K562 (cell line): ENCODE measurements at regions not wholly inside any gene's neighbourhood (a gene's known extent, or its start where the extent isn't known, plus 50 kb on each side); places are given as distances from the start of the nearest gene placed in this dataset.

ENCODE experiments used
- ATAC-seq: fragments of 200-7000 bp; cut with Tn5 transposase; 3 replicates; pipeline ENCODE4 v1.9.1; 2020; ENCODE audit warnings: moderate library complexity
- BruUV-seq: library from RNA; stranded (reverse); fragments of 400-500 nt; replicated peaks from 2 replicates; lab custom pipeline; 2021; lab: Mats Ljungman, UMichigan
- CTCF ChIA-PET: fragments of 300-600 bp; formaldehyde crosslinking; extraction: SDS; loops from one replicate; lab custom pipeline; 2021; ENCODE audit warnings: low intra/inter-chr PET ratio; lab: Yijun Ruan, JAX
- POLR2A ChIA-PET: fragments of 300-600, 350-650 bp; sonication (Branson Sonifier 250); formaldehyde crosslinking; extraction: SDS; loops from one replicate; lab custom pipeline; 2021; ENCODE audit warnings: antibody characterized with exemption, inconsistent platforms; lab: Yijun Ruan, JAX
- DNase-seq, 4 experiments: peaks; one replicate each; pipeline versions ENCODE4 v3.0.0 to v3.0.0-alpha.2; 2011 to 2018; ENCODE audit warnings: low spot score in 3 of 4, mixed read lengths in 3 of 4; ENCODE audit errors: extremely low read depth in 1 of 4
- FAIRE-seq: peaks from 2 replicates; lab custom pipeline; 2011; peaks lifted over from hg19 to GRCh38; lab: Jason Lieb, UNC
- H2AFZ ChIP-seq: 2 replicates; pipeline ENCODE4 v1.6.0; 2011; ENCODE audit warnings: low read depth, low read length, control low read depth, inconsistent platforms
- H3K27ac ChIP-seq: fragments of 200-600 bp; 3 replicates; pipeline ENCODE4 v1.8.0; 2011; ENCODE audit warnings: low read depth, mild to moderate bottlenecking, control low read depth, inconsistent platforms, low read length, moderate library complexity, mixed read lengths; ENCODE audit errors: extremely low read depth
- H3K27me3 ChIP-seq, 2 experiments: fragments of 300-600 bp in 1 of 2; 2 replicates in 1 of 2; 3 replicates in 1 of 2; pipeline versions ENCODE4 v1.6.0 to v1.8.0; 2011; ENCODE audit warnings: inconsistent platforms in 2 of 2, low read length in 2 of 2, mild to moderate bottlenecking in 1 of 2, mixed read lengths in 1 of 2, moderate library complexity in 1 of 2; ENCODE audit not compliant: control insufficient read depth in 2 of 2, insufficient read depth in 2 of 2
- H3K36me3 ChIP-seq: fragments of 300-600 bp; 3 replicates; pipeline ENCODE4 v1.8.0; 2011; ENCODE audit warnings: mild to moderate bottlenecking, low read length, inconsistent platforms; ENCODE audit not compliant: control insufficient read depth, insufficient read depth
- H3K4me1 ChIP-seq, 2 experiments: fragments of 200-600 bp in 1 of 2; replicated peaks in 1 of 2; 2 replicates in 1 of 2; 3 replicates in 1 of 2; pipeline versions ENCODE4 v1.5.1 to v1.8.0; 2011; ENCODE audit warnings: inconsistent platforms in 2 of 2, low read length in 2 of 2, mild to moderate bottlenecking in 1 of 2, mixed read lengths in 1 of 2, moderate library complexity in 1 of 2; ENCODE audit not compliant: control insufficient read depth in 2 of 2, insufficient read depth in 2 of 2
- H3K4me2 ChIP-seq: 2 replicates; pipeline ENCODE4 v1.6.1; 2011; ENCODE audit warnings: low read length, control low read depth, inconsistent platforms, mixed read lengths; ENCODE audit not compliant: insufficient read depth
- H3K4me3 ChIP-seq: fragments of 200-600 bp; sonication (generic), shearing (Covaris generic); 2 replicates; pipeline ENCODE4 v1.5.1; 2016; ENCODE audit warnings: control low read depth, inconsistent platforms
- H3K79me2 ChIP-seq: fragments of 200-600 bp; 3 replicates; pipeline ENCODE4 v1.8.0; 2011; ENCODE audit warnings: low read length, inconsistent platforms; ENCODE audit not compliant: control insufficient read depth, insufficient read depth
- H3K9ac ChIP-seq, 2 experiments: 2 replicates each; pipeline versions ENCODE4 v1.6.0 to v1.6.1; 2011; ENCODE audit warnings: low read depth in 2 of 2, low read length in 2 of 2, control low read depth in 1 of 2, inconsistent platforms in 1 of 2, mild to moderate bottlenecking in 1 of 2, mixed read lengths in 1 of 2; ENCODE audit not compliant: insufficient read depth in 1 of 2
- H3K9me1 ChIP-seq: one replicate; pipeline ENCODE4 v1.6.0; 2011; ENCODE audit warnings: inconsistent platforms, mild to moderate bottlenecking, low read length, moderate library complexity; ENCODE audit not compliant: control insufficient read depth, insufficient read depth
- H3K9me3 ChIP-seq: replicated peaks from 2 replicates; pipeline ENCODE4 v1.5.1; 2011; ENCODE audit warnings: low read depth, low read length, inconsistent platforms; ENCODE audit not compliant: control insufficient read depth, insufficient read depth
- H4K20me1 ChIP-seq: replicated peaks from 2 replicates; pipeline ENCODE4 v1.6.1; 2011; ENCODE audit warnings: low read length, inconsistent platforms, mixed read lengths; ENCODE audit not compliant: control insufficient read depth, insufficient read depth
- CBX1 ChIP-seq: sonication (generic); IDR thresholded peaks from 2 replicates; pipeline ENCODE4 v1.6.1; 2016; ENCODE audit warnings: antibody characterized with exemption, low read depth, mild to moderate bottlenecking
- CBX8 ChIP-seq: fragments of 200-600 bp; sonication (generic); IDR thresholded peaks from 2 replicates; pipeline ENCODE4 v1.6.1; 2012; ENCODE audit warnings: borderline replicate concordance, mixed run types, low read depth, mild to moderate bottlenecking, moderate library complexity, mixed read lengths, low read length, control low read depth, inconsistent platforms; ENCODE audit not compliant: poor library complexity, severe bottlenecking; ENCODE audit errors: extremely low read depth
- CREB1 ChIP-seq, 2 experiments: sonication (generic) in 1 of 2; formaldehyde crosslinking in 1 of 2; IDR thresholded peaks; 2 replicates each; pipeline versions ENCODE4 v1.6.1 to v1.8.0; 2012 to 2022; ENCODE audit warnings: inconsistent platforms in 1 of 2, mild to moderate bottlenecking in 1 of 2, missing genetic modification reagents in 1 of 2, moderate library complexity in 1 of 2
- FOXP1 ChIP-seq: sonication (generic); formaldehyde crosslinking; IDR thresholded peaks from 2 replicates; pipeline ENCODE4 v1.8.0; 2022; ENCODE audit warnings: mild to moderate bottlenecking, missing genetic modification reagents
- GATAD2B ChIP-seq: fragments of 450-650 bp; IDR thresholded peaks from 2 replicates; pipeline ENCODE4 v1.6.1; 2017; ENCODE audit warnings: mild to moderate bottlenecking, borderline replicate concordance
- SMARCE1 ChIP-seq: fragments of 450-650 bp; IDR thresholded peaks from 2 replicates; pipeline ENCODE4 v1.7.1; 2016; ENCODE audit warnings: mild to moderate bottlenecking
- TAF7 ChIP-seq: fragments of 450-650 bp; IDR thresholded peaks from 2 replicates; pipeline ENCODE4 v1.6.1; 2016; ENCODE audit warnings: missing genetic modification characterization, missing compliant biosample characterization
- TBL1XR1 ChIP-seq, 2 experiments: IDR thresholded peaks; 2 replicates each; pipeline ENCODE4 v1.6.1; 2012; ENCODE audit warnings: improper control_type of control experiment in 2 of 2, low read length in 2 of 2, mild to moderate bottlenecking in 1 of 2
- ZFP30 ChIP-seq: fragments of 250-450 bp; sonication (Bioruptor Pico); IDR thresholded peaks from 2 replicates; pipeline ENCODE4 v1.8.0; 2022; ENCODE audit warnings: moderate library complexity, mild to moderate bottlenecking, inconsistent platforms, borderline replicate concordance
- ZNF431 ChIP-seq: sonication (generic); formaldehyde crosslinking; IDR thresholded peaks from 2 replicates; pipeline ENCODE4 v1.8.0; 2022; ENCODE audit warnings: mild to moderate bottlenecking, missing genetic modification reagents
- ZNF551 ChIP-seq: fragments of 250-450 bp; sonication (Bioruptor Pico); IDR thresholded peaks from 2 replicates; pipeline ENCODE4 v1.5.0; 2021; ENCODE audit warnings: mild to moderate bottlenecking, moderate library complexity
- ZNF589 ChIP-seq: fragments of 200-800 bp; sonication (Bioruptor generic); IDR thresholded peaks from 2 replicates; pipeline ENCODE4 v1.6.1; 2016; ENCODE audit warnings: low read depth, missing genetic modification characterization, missing compliant biosample characterization
- WGBS: fragments of 100-300 bp; shearing (Covaris generic); methylation state at CpG from one replicate; pipeline ENCODE4 v1.1.6; 2016; ENCODE audit warnings: low coverage, mixed read lengths; ENCODE audit not compliant: insufficient coverage; ENCODE audit errors: missing lambda C conversion rate; 5-methylcytosine and 5-hydroxymethylcytosine counted together
- in situ Hi-C: fragments of 300-500 bp; cut with MboI; formaldehyde crosslinking; loops from 4 replicates; pipeline ENCODE4 v1.15.0; 2018; ENCODE audit warnings: inconsistent platforms, mixed read lengths
- intact Hi-C: fragments of 100-400 bp; cut with micrococcal nuclease; formaldehyde crosslinking; loops from 2 replicates; pipeline ENCODE4 v1.14.2; 2022
- TF ChIP-seq, protein P1 (sequence below), 2 experiments: fragments of 450-650 bp in 1 of 2; sonication (generic) in 1 of 2; formaldehyde crosslinking; conservative IDR thresholded peaks; 2 replicates each; pipeline versions ENCODE4 v1.4.0 to v1.8.1; 2020 to 2022; ENCODE audit warnings: mild to moderate bottlenecking in 1 of 2, missing genetic modification reagents in 1 of 2
- TF ChIP-seq, protein P2 (sequence below): fragments of 450-650 bp; IDR thresholded peaks from one replicate; pipeline ENCODE4 v1.6.1; 2018; ENCODE audit warnings: mild to moderate bottlenecking, moderate library complexity; ENCODE audit not compliant: partially characterized antibody
- TF ChIP-seq, protein P3 (sequence below): sonication (generic); formaldehyde crosslinking; IDR thresholded peaks from 2 replicates; pipeline ENCODE4 v1.8.1; 2022; ENCODE audit warnings: missing genetic modification reagents
- TF ChIP-seq, protein P4 (sequence below): sonication (generic); formaldehyde crosslinking; IDR thresholded peaks from 2 replicates; pipeline ENCODE4 v1.9.0; 2022; ENCODE audit warnings: mild to moderate bottlenecking, missing genetic modification reagents

DNA sequence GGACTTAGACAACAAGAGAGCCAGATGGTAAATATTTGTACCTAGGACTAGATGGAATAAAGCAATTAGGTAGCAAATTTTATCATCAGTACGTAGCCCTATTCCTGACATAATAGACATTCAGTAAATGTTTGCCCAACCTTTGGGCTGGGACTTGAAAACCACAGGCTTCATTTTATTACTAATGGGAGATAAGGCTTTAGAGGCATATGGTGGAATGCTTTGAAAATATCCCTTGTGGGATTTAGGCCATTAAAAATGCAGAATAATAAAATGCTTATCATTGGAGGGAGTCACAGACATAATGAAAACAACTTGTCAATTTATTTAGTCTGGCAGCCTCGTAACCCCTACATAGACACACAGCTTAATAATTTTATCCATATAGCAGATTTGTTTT is 296.1 kb upstream of the SPAG17 start:
- FAIRE-seq: no peak
- TF ChIP-seq, protein P1, sequence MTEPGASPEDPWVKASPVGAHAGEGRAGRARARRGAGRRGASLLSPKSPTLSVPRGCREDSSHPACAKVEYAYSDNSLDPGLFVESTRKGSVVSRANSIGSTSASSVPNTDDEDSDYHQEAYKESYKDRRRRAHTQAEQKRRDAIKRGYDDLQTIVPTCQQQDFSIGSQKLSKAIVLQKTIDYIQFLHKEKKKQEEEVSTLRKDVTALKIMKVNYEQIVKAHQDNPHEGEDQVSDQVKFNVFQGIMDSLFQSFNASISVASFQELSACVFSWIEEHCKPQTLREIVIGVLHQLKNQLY (CRISPR knock-in tag; conservative IDR thresholded peaks at IDR 0.05): no peak
- TF ChIP-seq, protein P2, sequence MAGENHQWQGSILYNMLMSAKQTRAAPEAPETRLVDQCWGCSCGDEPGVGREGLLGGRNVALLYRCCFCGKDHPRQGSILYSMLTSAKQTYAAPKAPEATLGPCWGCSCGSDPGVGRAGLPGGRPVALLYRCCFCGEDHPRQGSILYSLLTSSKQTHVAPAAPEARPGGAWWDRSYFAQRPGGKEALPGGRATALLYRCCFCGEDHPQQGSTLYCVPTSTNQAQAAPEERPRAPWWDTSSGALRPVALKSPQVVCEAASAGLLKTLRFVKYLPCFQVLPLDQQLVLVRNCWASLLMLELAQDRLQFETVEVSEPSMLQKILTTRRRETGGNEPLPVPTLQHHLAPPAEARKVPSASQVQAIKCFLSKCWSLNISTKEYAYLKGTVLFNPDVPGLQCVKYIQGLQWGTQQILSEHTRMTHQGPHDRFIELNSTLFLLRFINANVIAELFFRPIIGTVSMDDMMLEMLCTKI: no peak
- TF ChIP-seq ZFP30 (CRISPR knock-in tag): no peak
- TF ChIP-seq CBX1: no peak
- no peak for TF ChIP-seq FOXP1 (CRISPR knock-in tag)
- TF ChIP-seq CREB1 (IDR thresholded peaks at IDR 0.05): no peak
- TF ChIP-seq CREB1 (CRISPR knock-in tag; IDR thresholded peaks at IDR 0.05): no peak
- no peak for TF ChIP-seq ZNF589 (CRISPR knock-in tag)
- TF ChIP-seq SMARCE1: no peak
- no peak for TF ChIP-seq ZNF551
- TF ChIP-seq, protein P3, sequence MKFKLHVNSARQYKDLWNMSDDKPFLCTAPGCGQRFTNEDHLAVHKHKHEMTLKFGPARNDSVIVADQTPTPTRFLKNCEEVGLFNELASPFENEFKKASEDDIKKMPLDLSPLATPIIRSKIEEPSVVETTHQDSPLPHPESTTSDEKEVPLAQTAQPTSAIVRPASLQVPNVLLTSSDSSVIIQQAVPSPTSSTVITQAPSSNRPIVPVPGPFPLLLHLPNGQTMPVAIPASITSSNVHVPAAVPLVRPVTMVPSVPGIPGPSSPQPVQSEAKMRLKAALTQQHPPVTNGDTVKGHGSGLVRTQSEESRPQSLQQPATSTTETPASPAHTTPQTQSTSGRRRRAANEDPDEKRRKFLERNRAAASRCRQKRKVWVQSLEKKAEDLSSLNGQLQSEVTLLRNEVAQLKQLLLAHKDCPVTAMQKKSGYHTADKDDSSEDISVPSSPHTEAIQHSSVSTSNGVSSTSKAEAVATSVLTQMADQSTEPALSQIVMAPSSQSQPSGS (CRISPR knock-in tag): no peak
- TF ChIP-seq, protein P4, sequence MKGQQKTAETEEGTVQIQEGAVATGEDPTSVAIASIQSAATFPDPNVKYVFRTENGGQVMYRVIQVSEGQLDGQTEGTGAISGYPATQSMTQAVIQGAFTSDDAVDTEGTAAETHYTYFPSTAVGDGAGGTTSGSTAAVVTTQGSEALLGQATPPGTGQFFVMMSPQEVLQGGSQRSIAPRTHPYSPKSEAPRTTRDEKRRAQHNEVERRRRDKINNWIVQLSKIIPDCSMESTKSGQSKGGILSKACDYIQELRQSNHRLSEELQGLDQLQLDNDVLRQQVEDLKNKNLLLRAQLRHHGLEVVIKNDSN: no peak
- no peak for TF ChIP-seq TAF7 (tag)
- TF ChIP-seq ZNF431 (CRISPR knock-in tag): no peak
- TF ChIP-seq CBX8: no peak
- TF ChIP-seq TBL1XR1 (IDR thresholded peaks at IDR 0.05; ENCODE audit: low read length in 2 of 2): no peak
- TF ChIP-seq GATAD2B: no peak
- H3K79me2 ChIP-seq: no peaks in the 10 kb centered on the region
- no peak overlapping the region for H3K4me3 ChIP-seq
- no TSS peak for BruUV-seq
- H3K27ac ChIP-seq: no peak overlapping the region
- intact Hi-C loops: no loop called here
- H4K20me1 ChIP-seq: no peaks in the 10 kb centered on the region
- H3K27me3 ChIP-seq: no peaks in the 10 kb centered on the region
- no peak overlapping the region for H3K9ac ChIP-seq
- H3K4me1 ChIP-seq: no peaks in the 10 kb centered on the region
- DNase-seq: no peak
- ATAC-seq: no peak
- no peaks in the 10 kb centered on the region for H3K36me3 ChIP-seq
- no peaks in the 10 kb centered on the region; the same call in 1 of the 2 replicates for H3K9me3 ChIP-seq
- in situ Hi-C loops: no loop called here
- ChIA-PET CTCF (no interaction called here), POLR2A (no interaction called here)
- H2AFZ ChIP-seq: no peak overlapping the region
- 0% methylated on average over 2 of the region's 2 CpGs for WGBS
- no peak overlapping the region for H3K4me2 ChIP-seq
- H3K9me1 ChIP-seq: no peaks in the 10 kb centered on the region
